M059J (cell line): ENCODE measurements at regions not wholly inside any gene's neighbourhood (a gene's known extent, or its start where the extent isn't known, plus 50 kb on each side); places are given as distances from the start of the nearest gene placed in this dataset.

Experiments
- DNase-seq: peaks from one replicate; pipeline ENCODE4 v3.0.0-alpha.2; 2012; ENCODE audit warnings: low read depth

GRCh38 chr3:167188592-167188991 is 191.5 kb downstream of the ZBBX start:
- DNase-seq = no peak

DNA sequence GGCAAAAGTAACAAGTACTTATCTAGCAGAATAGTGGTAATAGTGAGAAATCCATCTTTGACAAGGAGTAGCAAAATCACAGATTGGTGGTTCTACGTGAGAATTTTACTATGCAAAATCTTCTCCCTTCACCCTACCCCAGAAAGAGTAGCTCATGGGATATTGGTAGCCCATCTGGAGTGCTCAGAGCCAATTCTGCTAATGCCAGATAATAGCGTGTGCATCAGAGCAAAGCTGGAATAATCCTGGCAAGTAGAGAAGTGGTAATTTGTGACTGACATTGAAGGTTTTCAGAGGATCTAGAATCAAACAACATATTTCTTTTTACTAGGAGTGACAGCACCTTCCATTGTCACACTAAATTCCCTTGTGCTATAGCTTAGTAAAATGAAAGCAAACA is 192.9 kb downstream of the ZBBX start:
- DNase-seq = no peak

DNA sequence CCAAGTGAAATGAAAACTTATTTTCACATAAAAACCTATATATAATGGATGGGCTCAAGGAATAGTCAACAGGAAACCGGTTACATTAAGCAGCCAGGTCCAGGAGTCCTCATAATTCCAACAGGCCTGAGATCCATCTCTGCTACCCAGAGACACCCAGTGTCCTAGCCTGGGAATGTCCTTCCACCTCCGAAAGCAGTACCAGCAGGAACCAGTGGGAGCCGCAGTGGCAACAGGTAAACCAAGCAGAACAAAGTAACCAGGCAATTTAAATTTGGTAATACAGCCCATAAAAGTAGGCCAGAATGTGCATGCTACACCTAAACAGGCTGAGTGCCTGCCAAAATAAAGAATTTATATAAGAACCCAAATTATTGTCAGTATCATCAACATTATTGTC is 195.6 kb downstream of the ZBBX start:
- DNase-seq = peak; percentile 9

DNA sequence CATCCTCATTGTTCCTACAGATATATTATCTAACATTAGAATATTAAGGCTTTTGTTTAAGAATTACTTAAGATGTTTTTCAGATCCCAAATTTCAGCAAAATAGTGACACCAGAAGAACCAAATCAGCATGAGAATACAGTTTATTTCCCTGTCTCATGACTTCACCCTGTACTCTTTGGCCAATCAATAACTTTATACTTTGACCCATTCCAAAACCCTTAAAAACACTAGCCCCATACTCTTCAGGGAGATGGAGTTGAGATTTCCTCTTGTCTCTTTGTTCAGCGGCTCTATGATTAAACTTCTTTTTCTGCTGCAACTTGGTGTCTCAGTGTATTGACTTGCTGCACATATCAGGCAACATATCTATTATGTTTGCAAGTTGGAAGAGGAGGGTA is 207.7 kb downstream of the ZBBX start:
- DNase-seq = no peak

DNA sequence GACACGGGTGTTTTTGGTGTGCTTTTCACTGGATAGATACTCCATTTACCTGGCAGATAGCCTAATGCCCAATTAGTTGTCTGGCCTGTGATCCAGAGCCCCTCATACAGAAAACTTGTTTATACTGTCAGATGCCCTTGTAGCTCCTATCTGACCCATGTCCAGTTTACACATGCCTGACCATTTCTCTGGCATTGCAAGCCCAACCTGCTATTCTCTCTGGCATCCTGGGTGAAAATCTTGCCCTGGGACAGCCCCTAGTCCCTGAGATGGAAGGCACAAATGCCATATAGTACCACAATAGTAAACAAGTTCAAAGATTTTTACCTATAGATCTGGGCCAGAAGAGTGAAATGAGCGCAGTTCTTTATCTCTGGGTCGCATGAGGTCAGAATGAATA is 212.6 kb downstream of the ZBBX start:
- no peak for DNase-seq

- DNase-seq = no peak
Measured at GRCh38 chr3:167166594-167167253, 213.4 kb downstream of the ZBBX start.

DNA sequence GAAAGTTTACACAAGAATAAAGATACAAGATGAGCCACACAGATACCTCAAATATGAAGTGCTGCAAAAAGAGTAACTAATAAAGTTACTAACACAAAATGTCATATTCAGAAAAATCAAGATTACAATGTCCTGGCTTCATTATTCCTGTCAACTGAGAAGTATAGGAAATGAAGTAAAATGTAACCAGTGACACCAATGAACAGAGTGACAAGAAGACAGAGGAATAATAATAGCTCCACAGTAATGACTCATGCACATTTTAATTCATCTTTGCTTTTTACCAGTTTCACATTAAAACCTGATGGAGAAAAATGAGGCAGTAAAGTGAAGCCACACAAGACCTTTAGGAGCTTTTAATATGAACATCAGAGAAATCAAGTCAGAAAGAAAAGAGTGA is 214.1 kb downstream of the ZBBX start:
- DNase-seq = no peak

- DNase-seq = no peak
Measured at GRCh38 chr3:167163580-167163979, 216.5 kb downstream of the ZBBX start.

GRCh38 chr3:167162083-167162482 is 218.0 kb downstream of the ZBBX start:
- no peak for DNase-seq

GRCh38 chr3:167160781-167161180 is 219.3 kb downstream of the ZBBX start:
- no peak for DNase-seq

GRCh38 chr3:167151636-167152035 is 228.5 kb downstream of the ZBBX start:
- DNase-seq = peak; percentile 12

GRCh38 chr3:167148136-167148535 is 232.0 kb downstream of the ZBBX start:
- DNase-seq = no peak

GRCh38 chr3:167146911-167147310 is 233.2 kb downstream of the ZBBX start:
- DNase-seq = no peak

DNA sequence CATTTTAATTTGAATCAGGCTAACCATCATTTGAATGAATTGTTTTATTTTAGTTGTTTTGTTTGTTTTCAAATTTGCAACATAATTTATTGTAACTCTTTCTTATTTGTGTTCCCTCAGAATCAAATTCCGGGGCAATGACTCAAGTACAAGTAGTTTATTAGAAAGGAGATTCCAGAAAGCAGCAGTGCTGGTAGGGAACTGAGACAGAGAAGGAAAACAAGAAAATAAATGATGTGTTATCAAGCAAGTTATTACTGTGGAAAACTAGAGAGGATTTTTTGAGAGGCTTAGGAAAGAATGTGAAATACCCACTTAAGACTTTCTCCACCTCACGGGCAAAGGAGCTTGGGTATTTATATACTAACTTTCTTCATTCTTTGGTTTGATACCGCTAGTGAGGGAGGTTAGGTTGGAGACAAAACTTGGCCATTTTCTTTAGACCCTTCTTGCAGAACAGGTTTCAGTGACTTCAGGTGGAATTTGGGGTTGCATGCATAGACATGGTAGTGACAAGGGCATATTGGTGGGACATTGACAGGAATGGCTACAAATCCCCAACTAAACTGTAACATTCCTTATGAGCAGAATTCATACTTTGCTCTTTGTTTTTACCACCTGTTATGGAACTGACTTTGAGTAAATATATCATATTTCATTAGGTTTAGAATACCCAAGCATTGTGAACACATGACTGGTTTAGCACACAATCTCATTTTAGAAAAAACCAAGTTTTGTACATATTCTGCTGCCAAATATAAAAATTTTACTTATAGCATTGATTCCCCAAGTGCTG is 254.3 kb downstream of the ZBBX start:
- peak; percentile 35 for DNase-seq

DNA sequence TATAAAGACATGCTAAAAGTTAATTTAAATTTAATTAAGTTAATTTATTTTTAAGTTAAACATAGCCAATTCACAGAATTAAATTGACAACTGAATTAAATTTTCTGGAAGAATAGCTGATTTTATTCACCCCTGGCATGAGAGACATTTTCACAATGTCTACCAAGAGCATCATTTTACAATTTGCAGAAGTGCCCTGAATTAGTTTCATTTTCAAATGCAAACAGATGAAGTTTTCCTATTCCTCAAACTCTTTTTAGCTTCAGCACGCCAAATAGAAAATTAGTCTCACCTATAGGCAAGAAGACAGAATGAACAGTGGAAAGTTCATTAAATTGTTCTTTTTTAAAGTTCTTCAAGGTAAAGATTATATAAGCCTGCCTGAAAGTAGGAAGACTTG is 259.3 kb downstream of the ZBBX start:
- DNase-seq = no peak

DNA sequence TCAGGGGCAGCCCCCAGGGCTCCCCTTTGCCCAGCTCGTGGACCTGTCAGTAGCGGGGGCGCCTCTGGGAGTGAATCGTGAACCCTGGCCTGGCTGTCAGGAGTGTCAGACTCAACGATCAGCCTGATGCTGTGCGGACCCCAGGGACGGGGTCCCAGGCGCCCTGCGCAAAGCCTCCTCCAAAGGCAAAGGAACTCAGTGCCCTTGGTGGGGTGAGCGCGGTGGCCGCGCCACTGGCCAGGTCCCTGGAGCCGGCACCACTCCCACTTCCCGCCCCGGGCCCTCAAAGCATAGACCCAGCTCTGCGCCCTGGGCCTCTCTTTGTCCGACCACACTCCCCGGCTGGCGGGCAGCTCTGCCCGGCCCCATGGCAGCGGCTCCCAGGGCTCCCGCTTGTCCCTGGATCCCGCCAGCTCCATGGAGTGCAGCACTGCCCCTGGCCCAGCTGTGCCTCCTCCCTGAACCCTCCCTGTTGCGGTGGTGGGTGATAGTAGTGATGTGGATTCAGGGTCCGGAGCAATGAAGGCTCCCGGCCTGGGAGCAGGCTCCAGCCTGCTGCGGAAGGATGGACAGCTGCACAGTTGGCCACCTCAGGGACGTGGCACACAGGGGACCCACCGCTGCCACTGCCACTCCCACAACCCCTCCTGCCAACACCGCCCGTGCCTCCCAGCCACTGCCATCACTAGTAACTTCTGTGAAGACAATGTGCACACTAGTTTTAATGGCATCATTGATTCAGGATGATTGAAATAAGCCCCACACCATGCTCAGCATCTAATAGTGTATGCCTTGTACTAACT is 263.8 kb downstream of the ZBBX start:
- no peak for DNase-seq

- DNase-seq = no peak
Measured at GRCh38 chr3:167115331-167115934, 264.7 kb downstream of the ZBBX start.

DNA sequence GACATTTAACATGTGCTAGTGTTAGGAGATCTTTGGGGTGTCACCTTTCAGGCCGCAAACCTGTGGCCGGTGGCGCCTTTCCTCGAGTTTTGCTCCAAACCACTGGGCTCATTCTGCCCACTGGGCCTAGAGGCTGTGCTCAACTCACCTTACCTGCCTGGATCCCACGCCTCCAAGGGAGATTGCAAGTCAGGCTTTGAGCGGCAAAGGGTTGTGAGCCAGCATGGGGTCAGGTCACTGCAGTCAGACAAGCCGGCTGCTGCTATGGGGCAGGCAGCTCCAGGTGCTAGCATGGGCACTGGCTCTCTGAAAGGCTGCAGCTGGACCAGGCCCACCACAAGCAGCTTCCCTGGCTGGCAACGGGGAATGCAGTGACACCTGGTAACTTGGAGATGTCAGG is 265.5 kb downstream of the ZBBX start:
- no peak for DNase-seq

DNA sequence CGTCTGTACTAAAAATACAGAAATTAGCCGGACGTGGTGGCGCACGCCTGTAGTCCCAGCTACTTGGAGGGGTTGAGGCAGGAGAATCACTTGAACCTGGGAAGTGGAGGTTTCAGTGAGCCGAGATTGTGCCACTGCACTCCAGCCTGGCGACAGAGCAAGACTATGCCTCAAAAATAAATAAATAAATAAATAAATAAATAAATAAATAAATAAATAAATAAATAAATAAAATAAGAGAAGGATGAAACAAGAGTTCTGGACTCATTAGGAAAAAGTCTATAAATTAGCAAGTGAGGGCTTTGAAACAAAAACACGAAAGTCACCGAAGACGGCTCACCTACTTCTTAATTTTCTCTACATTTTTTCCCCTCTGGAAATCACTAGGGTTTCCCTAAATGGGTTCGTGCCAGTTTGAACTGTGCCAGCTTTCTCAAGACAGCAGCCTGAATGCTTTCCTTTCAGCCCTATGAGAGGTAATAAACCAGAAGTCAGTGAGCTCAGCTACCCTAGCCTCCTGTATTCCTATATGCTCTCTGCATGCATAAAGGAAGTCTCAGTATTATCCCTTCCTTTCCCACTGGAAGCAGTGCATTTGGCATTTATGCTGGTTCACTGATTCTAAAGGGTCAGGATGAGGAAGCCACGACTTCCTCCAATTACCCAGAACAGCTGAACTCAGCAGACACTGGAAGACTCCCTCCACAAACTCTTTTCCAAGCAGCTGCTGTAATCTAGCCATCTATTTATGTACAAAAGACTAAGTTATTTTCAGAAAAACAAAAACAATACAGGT is 266.9 kb downstream of the ZBBX start:
- no peak for DNase-seq

GRCh38 chr3:167110901-167111300 is 269.2 kb downstream of the ZBBX start:
- DNase-seq = peak; percentile 70

- no peak for DNase-seq
Measured at GRCh38 chr3:167109746-167110145, 270.4 kb downstream of the ZBBX start.
